KMS-11 (cell line): ENCODE measurements at regions not wholly inside any gene's neighbourhood (a gene's known extent, or its start where the extent isn't known, plus 50 kb on each side); places are given as distances from the start of the nearest gene placed in this dataset.

ENCODE experiments used
- H2AFZ ChIP-seq: fragments of 200-600 bp; sonication (generic); 2 replicates; pipeline ENCODE4 v1.6.1; 2016; ENCODE audit warnings: antibody characterized with exemption, mixed run types, low read depth
- H3K27ac ChIP-seq: fragments of 200-600 bp; sonication (generic); 2 replicates; pipeline ENCODE4 v1.6.1; 2016; ENCODE audit warnings: mild to moderate bottlenecking, mixed run types
- H3K27me3 ChIP-seq: fragments of 200-600 bp; sonication (generic); 2 replicates; pipeline ENCODE4 v1.6.1; 2017; ENCODE audit warnings: mild to moderate bottlenecking, low read depth, mixed run types, moderate library complexity; ENCODE audit not compliant: insufficient read depth
- H3K36me3 ChIP-seq: fragments of 200-600 bp; sonication (generic); 2 replicates; pipeline ENCODE4 v1.6.1; 2017; ENCODE audit warnings: mild to moderate bottlenecking, mixed run types; ENCODE audit not compliant: insufficient read depth
- H3K4me1 ChIP-seq: fragments of 200-600 bp; sonication (generic); 2 replicates; pipeline ENCODE4 v1.6.1; 2016; ENCODE audit warnings: mild to moderate bottlenecking, low read depth, mixed run types; ENCODE audit not compliant: poor library complexity, severe bottlenecking
- H3K4me2 ChIP-seq: fragments of 200-600 bp; sonication (generic); 2 replicates; pipeline ENCODE4 v1.7.0; 2016; ENCODE audit warnings: mild to moderate bottlenecking, mixed run types
- H3K4me3 ChIP-seq: fragments of 200-600 bp; sonication (generic); IDR thresholded peaks from 2 replicates; pipeline ENCODE4 v1.6.1; 2017; ENCODE audit warnings: low read depth, low read length, mixed read lengths; ENCODE audit not compliant: insufficient read depth
- H3K79me2 ChIP-seq: fragments of 200-600 bp; sonication (generic); 2 replicates; pipeline ENCODE4 v1.6.1; 2016; ENCODE audit warnings: low read depth, mixed run types; ENCODE audit not compliant: insufficient read depth
- H3K9ac ChIP-seq: fragments of 200-600 bp; sonication (generic); 2 replicates; pipeline ENCODE4 v1.6.1; 2016; ENCODE audit warnings: mild to moderate bottlenecking, mixed run types
- H4K20me1 ChIP-seq: fragments of 200-600 bp; sonication (generic); 2 replicates; pipeline ENCODE4 v1.6.1; 2016; ENCODE audit warnings: mild to moderate bottlenecking, mixed run types; ENCODE audit not compliant: insufficient read depth
- CTCF ChIP-seq: fragments of 200-600 bp; sonication (generic); conservative IDR thresholded peaks from 2 replicates; pipeline ENCODE4 v1.6.1; 2017; ENCODE audit warnings: low read depth, mild to moderate bottlenecking, antibody characterized with exemption, low read length, moderate library complexity, mixed read lengths

DNA sequence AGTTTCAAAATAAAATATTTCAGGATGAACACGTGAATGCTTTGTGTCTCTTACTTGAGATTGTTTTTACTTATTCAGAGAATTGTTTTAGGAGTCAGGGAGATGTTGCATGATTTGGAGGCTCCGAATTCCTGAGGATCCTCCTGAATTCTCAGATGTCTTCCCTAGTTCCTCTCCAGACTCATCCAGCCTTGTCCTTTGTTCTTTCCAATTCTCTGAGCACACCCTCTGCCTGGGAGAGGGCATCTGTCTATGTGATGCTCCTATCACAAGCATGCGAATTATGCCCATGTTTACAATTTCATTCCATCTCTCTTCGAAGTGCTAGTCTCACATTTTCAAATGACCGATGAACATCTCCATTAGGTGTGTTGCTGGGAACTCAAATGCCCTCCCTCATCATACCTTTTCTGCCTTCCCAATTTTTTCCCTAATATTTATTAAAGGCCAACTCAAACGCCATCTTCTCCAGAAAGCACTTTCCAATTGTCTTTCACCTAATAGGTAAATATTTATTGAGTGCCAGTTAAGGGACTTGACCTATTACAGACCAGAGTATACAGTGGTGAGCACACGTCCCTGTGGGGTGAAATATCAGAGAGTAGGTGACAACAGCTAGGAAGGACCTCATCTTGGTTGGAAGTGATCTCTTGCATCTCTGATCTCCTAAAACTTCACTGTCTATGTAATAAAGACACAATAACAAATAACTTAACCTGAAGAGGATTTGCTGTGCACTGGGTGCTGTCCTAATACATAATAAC is 64.4 kb downstream of the ARF6 start:
- Histone ChIP-seq H3K4me1 (no peaks in the 10 kb centered on the region), H3K4me3 (no peak overlapping the region), H3K36me3 (no peaks in the 10 kb centered on the region), H2AFZ (no peak overlapping the region), H3K79me2 (no peaks in the 10 kb centered on the region), H3K27ac (no peak overlapping the region), H3K9ac (no peak overlapping the region), H3K27me3 (no peaks in the 10 kb centered on the region), H3K4me2 (no peak overlapping the region), H4K20me1 (no peaks in the 10 kb centered on the region)
- no peak for TF ChIP-seq CTCF

DNA sequence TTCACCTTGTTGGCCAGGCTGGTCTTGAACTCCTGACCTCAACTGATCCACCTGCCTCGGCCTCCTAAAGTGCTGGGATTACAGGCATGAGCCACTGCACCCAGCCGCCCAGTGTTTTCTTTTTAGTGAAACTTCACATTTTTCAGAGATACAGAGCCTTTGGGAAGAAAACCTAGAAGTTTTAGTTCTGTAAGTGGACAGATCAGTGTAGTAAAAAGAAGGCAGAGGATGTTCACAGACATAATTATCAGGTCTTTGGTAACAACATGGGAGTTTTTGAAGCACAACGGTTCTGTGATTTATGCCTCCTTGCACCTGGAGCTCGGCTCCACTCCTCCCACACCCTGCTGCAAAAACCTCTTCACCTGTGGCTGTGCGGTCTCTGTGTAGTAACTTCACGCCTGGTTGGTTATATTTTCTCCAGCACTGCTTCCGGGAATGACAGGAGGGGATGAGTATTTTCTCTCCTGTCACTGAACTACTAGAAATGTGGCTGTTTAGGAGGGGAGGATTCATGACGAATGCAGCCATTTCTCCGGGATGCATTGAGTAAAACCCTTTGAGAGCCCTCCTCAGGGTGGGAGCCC is 67.0 kb downstream of the ARF6 start:
- Histone ChIP-seq H3K9ac (no peak overlapping the region), H4K20me1 (no peaks in the 10 kb centered on the region), H3K4me1 (no peaks in the 10 kb centered on the region), H3K36me3 (no peaks in the 10 kb centered on the region), H3K27ac (no peak overlapping the region), H3K4me2 (no peak overlapping the region), H2AFZ (no peak overlapping the region), H3K4me3 (no peak overlapping the region), H3K79me2 (no peaks in the 10 kb centered on the region), H3K27me3 (no peaks in the 10 kb centered on the region)
- TF ChIP-seq CTCF = no peak

GRCh38 chr14:49960453-49960852 is 67.6 kb downstream of the ARF6 start:
- H3K27me3 ChIP-seq = no peaks in the 10 kb centered on the region
- H3K4me3 ChIP-seq = no peak overlapping the region
- no peak for TF ChIP-seq CTCF
- H3K36me3 ChIP-seq = no peaks in the 10 kb centered on the region
- no peak overlapping the region for H3K9ac ChIP-seq
- H3K4me1 ChIP-seq = no peaks in the 10 kb centered on the region
- H4K20me1 ChIP-seq = no peaks in the 10 kb centered on the region
- H2AFZ ChIP-seq = no peak overlapping the region
- H3K79me2 ChIP-seq = no peaks in the 10 kb centered on the region
- no peak overlapping the region for H3K4me2 ChIP-seq
- H3K27ac ChIP-seq = no peak overlapping the region

- no peak for TF ChIP-seq CTCF
- Histone ChIP-seq H3K9ac (no peak overlapping the region), H4K20me1 (no peaks in the 10 kb centered on the region), H3K79me2 (no peaks in the 10 kb centered on the region), H2AFZ (no peak overlapping the region), H3K27me3 (no peaks in the 10 kb centered on the region), H3K36me3 (no peaks in the 10 kb centered on the region), H3K4me2 (no peak overlapping the region), H3K4me1 (no peaks in the 10 kb centered on the region), H3K4me3 (no peak overlapping the region), H3K27ac (no peak overlapping the region)
Observed at GRCh38 chr14:49961270-49962222, 68.7 kb downstream of the ARF6 start.
